ENCODE measurements at regions not wholly inside any gene's neighbourhood (a gene's known extent, or its start where the extent isn't known, plus 50 kb on each side); places are given as distances from the start of the nearest gene placed in this dataset.

- ChIA-PET CTCF (no interaction called here), POLR2A (no interaction called here)
- intact Hi-C loops (cut with DNase I, micrococcal nuclease) = no loop called here
- no peak for TF ChIP-seq CTCF (IDR thresholded peaks at IDR 0.05)
- Mint-ChIP-seq H3K4me1 (ENCODE audit: low read depth) (no peaks in the 10 kb centered on the region), H3K9me3 (no peaks in the 10 kb centered on the region), H3K4me3 (no peak overlapping the region), H3K27me3 (peaks cover 11% of the 10 kb centered on the region), H3K36me3 (ENCODE audit: low read depth) (no peaks in the 10 kb centered on the region), H3K27ac (no peak overlapping the region)
- no peaks in the 10 kb centered on the region for H3K4me1 ChIP-seq (ENCODE audit: insufficient read depth, low read length)
- no peaks in the 10 kb centered on the region for H3K9me3 ChIP-seq (ENCODE audit: control insufficient read depth in 1 of 2, insufficient read depth in 1 of 2, low read length in 2 of 2)
- ATAC-seq (ENCODE audit: poor library complexity) = no peak
- no peaks in the 10 kb centered on the region for H3K27me3 ChIP-seq (ENCODE audit: control insufficient read depth in 1 of 2, insufficient read depth in 2 of 2, low read length in 2 of 2)
- no peak overlapping the region for H3K4me3 ChIP-seq (ENCODE audit: low read length)
- no peak overlapping the region for H3K27ac ChIP-seq (ENCODE audit: low read depth in 1 of 2, low read length in 2 of 2)
- DNase-seq = no peak
- no peaks in the 10 kb centered on the region for H3K36me3 ChIP-seq (ENCODE audit: insufficient read depth, low read length)
These were observed 181.4 kb downstream of the IPMK start for GRCh38 chr10:58086144-58086762.

- ChIA-PET CTCF (no interaction called here), POLR2A (no interaction called here)
- no peak overlapping the region for H3K27ac ChIP-seq (ENCODE audit: low read depth in 1 of 2, low read length in 2 of 2)
These were observed 185.4 kb downstream of the IPMK start for GRCh38 chr10:58082248-58082647.

GRCh38 chr10:58081353-58081752 lies 186.3 kb downstream of the IPMK start:
- H3K4me1 Mint-ChIP-seq (ENCODE audit: low read depth) = no peaks in the 10 kb centered on the region
- DNase-seq (no peak), ATAC-seq (ENCODE audit: poor library complexity) (no peak)
- H3K27ac Mint-ChIP-seq = no peak overlapping the region
- H3K9me3 Mint-ChIP-seq = no peaks in the 10 kb centered on the region
- H3K27me3 Mint-ChIP-seq = peaks cover 14% of the 10 kb centered on the region
- intact Hi-C loops (cut with DNase I, micrococcal nuclease) = no loop called here
- no peak overlapping the region for H3K27ac ChIP-seq (ENCODE audit: low read depth in 1 of 2, low read length in 2 of 2)
- ChIA-PET CTCF (no interaction called here), POLR2A (no interaction called here)
- H3K36me3 Mint-ChIP-seq (ENCODE audit: low read depth) = no peaks in the 10 kb centered on the region
- no peaks in the 10 kb centered on the region for H3K9me3 ChIP-seq (ENCODE audit: control insufficient read depth in 1 of 2, insufficient read depth in 1 of 2, low read length in 2 of 2)
- TF ChIP-seq CTCF (IDR thresholded peaks at IDR 0.05) = no peak
- no peak overlapping the region for H3K4me3 ChIP-seq (ENCODE audit: low read length)
- no peaks in the 10 kb centered on the region for H3K4me1 ChIP-seq (ENCODE audit: insufficient read depth, low read length)
- peaks cover 0 to 4% of the 10 kb centered on the region in 2 experiments for H3K27me3 ChIP-seq (ENCODE audit: control insufficient read depth in 1 of 2, insufficient read depth in 2 of 2, low read length in 2 of 2)
- H3K36me3 ChIP-seq (ENCODE audit: insufficient read depth, low read length) = no peaks in the 10 kb centered on the region
- H3K4me3 Mint-ChIP-seq = no peak overlapping the region

More at GRCh38 chr10:58082248-58082647, 185.4 kb downstream of the IPMK start:
- no peak for DNase-seq
- no peaks in the 10 kb centered on the region for H3K9me3 Mint-ChIP-seq
- Histone ChIP-seq H3K4me1 (ENCODE audit: insufficient read depth, low read length) (no peaks in the 10 kb centered on the region), H3K9me3 (ENCODE audit: control insufficient read depth in 1 of 2, insufficient read depth in 1 of 2, low read length in 2 of 2) (no peaks in the 10 kb centered on the region), H3K4me3 (ENCODE audit: low read length) (no peak overlapping the region), H3K27me3 (ENCODE audit: control insufficient read depth in 1 of 2, insufficient read depth in 2 of 2, low read length in 2 of 2) (peaks cover 0 to 4% of the 10 kb centered on the region in 2 experiments), H3K36me3 (ENCODE audit: insufficient read depth, low read length) (no peaks in the 10 kb centered on the region)
- TF ChIP-seq CTCF (IDR thresholded peaks at IDR 0.05) = no peak
- no peak for ATAC-seq (ENCODE audit: poor library complexity)
- H3K36me3 Mint-ChIP-seq (ENCODE audit: low read depth) = no peaks in the 10 kb centered on the region
- intact Hi-C loops (cut with DNase I, micrococcal nuclease) = no loop called here
- no peak overlapping the region for H3K4me3 Mint-ChIP-seq
- no peak overlapping the region for H3K27ac Mint-ChIP-seq
- H3K27me3 Mint-ChIP-seq = peaks cover 9% of the 10 kb centered on the region
- H3K4me1 Mint-ChIP-seq (ENCODE audit: low read depth) = no peaks in the 10 kb centered on the region

All from CD4-positive, alpha-beta T cell (primary cell).